HL-60/S4 treated with retinoic acid at 250 ng/mL for 4 days and 3 days (cell line): ENCODE measurements at regions not wholly inside any gene's neighbourhood (a gene's known extent, or its start where the extent isn't known, plus 50 kb on each side); places are given as distances from the start of the nearest gene placed in this dataset.
"Not testable (repeated sequence)": the region's sequence is repeated elsewhere in the genome, so short reads cannot be mapped to it uniquely, and the experiment has no call there.

Experiments
- in situ Hi-C: fragments of 300-500 bp; cut with MboI; formaldehyde crosslinking; loops from 2 replicates; pipeline ENCODE4 v1.7.0; 2022; ENCODE audit warnings: low sequenced_read_pairs

GRCh38 chr17:20895426-20895825 is 147.4 kb downstream of the USP22 start:
- in situ Hi-C loops = not testable (repeated sequence)

- in situ Hi-C loops = no loop called here
Observed at GRCh38 chr17:20896153-20896649, 146.6 kb downstream of the USP22 start.

- in situ Hi-C loops = not testable (repeated sequence)
Observed at GRCh38 chr17:20898726-20899125, 144.1 kb downstream of the USP22 start.

GRCh38 chr17:20902496-20902895 is 140.3 kb downstream of the USP22 start:
- in situ Hi-C loops = not testable (repeated sequence)

- in situ Hi-C loops = not testable (repeated sequence)
Observed at GRCh38 chr17:20903549-20903948, 139.3 kb downstream of the USP22 start.

- in situ Hi-C loops = no loop called here
Observed at GRCh38 chr17:20908313-20909267, 134.2 kb downstream of the USP22 start.

- in situ Hi-C loops = no loop called here
Observed at GRCh38 chr17:20914658-20915057, 128.2 kb downstream of the USP22 start.

- in situ Hi-C loops = no loop called here
Observed at GRCh38 chr17:20916383-20916782, 126.4 kb downstream of the USP22 start.

- in situ Hi-C loops = not testable (repeated sequence)
Observed at GRCh38 chr17:20917610-20918306, 125.1 kb downstream of the USP22 start.

GRCh38 chr17:20920095-20920814 is 122.6 kb downstream of the USP22 start:
- in situ Hi-C loops = no loop called here

GRCh38 chr17:20920815-20921199 is 122.0 kb downstream of the USP22 start:
- in situ Hi-C loops = no loop called here

GRCh38 chr17:20922128-20922670 is 120.6 kb downstream of the USP22 start:
- in situ Hi-C loops = no loop called here

- in situ Hi-C loops = no loop called here
Observed at GRCh38 chr17:20924306-20924705, 118.5 kb downstream of the USP22 start.

- in situ Hi-C loops = no loop called here
Observed at GRCh38 chr17:20925091-20925490, 117.7 kb downstream of the USP22 start.

GRCh38 chr17:20925954-20926353 is 116.9 kb downstream of the USP22 start:
- in situ Hi-C loops = no loop called here

- in situ Hi-C loops = no loop called here
Observed at GRCh38 chr17:20926532-20926931, 116.3 kb downstream of the USP22 start.

- in situ Hi-C loops = no loop called here
Observed at GRCh38 chr17:20927308-20927977, 115.4 kb downstream of the USP22 start.

- in situ Hi-C loops = no loop called here
Observed at GRCh38 chr17:20929334-20929733, 113.5 kb downstream of the USP22 start.

- in situ Hi-C loops = no loop called here
Observed at GRCh38 chr17:20930081-20930760, 112.6 kb downstream of the USP22 start.

GRCh38 chr17:20933040-20933439 is 109.8 kb downstream of the USP22 start:
- in situ Hi-C loops = not testable (repeated sequence)
